Thoracic aorta (tissue), 2 donors: ENCODE measurements at regions not wholly inside any gene's neighbourhood (a gene's known extent, or its start where the extent isn't known, plus 50 kb on each side); places are given as distances from the start of the nearest gene placed in this dataset.

Experiments used
- ATAC-seq: fragments of 150-250 bp; one replicate; pipeline ENCODE4 v1.8.0; 2017; ENCODE audit warnings: low read depth; ENCODE audit not compliant: insufficient number of reproducible peaks, low FRiP score
- DNase-seq: peaks from one replicate; pipeline ENCODE4 v3.0.0-alpha.2; 2020; ENCODE audit warnings: low spot score
- H3K27ac ChIP-seq, 2 donors: fragments of 200-600 bp; sonication (generic); 1 replicate in 1 of 2; 2 replicates in 1 of 2; pipeline ENCODE4 v1.5.1; 2016; ENCODE audit warnings: mild to moderate bottlenecking in 2 of 2, moderate library complexity in 2 of 2
- H3K27me3 ChIP-seq: fragments of 200-600 bp; sonication (generic); replicated peaks from 2 replicates; pipeline ENCODE4 v1.6.0; 2016; ENCODE audit warnings: mild to moderate bottlenecking; ENCODE audit not compliant: insufficient read depth
- H3K36me3 ChIP-seq: fragments of 200-600 bp; sonication (generic); one replicate; pipeline ENCODE4 v1.5.1; 2016
- H3K4me1 ChIP-seq, 2 donors: fragments of 200-600 bp; sonication (generic); 1 replicate in 1 of 2; 2 replicates in 1 of 2; pipeline versions ENCODE4 v1.5.1 to v1.6.0; 2016; ENCODE audit warnings: low read depth in 2 of 2, mild to moderate bottlenecking in 1 of 2; ENCODE audit not compliant: control insufficient read depth in 1 of 2
- H3K4me3 ChIP-seq: fragments of 200-600 bp; sonication (generic); 2 replicates; pipeline ENCODE4 v1.5.1; 2016; ENCODE audit warnings: mild to moderate bottlenecking
- H3K9me3 ChIP-seq: fragments of 200-600 bp; sonication (generic); 2 replicates; pipeline ENCODE4 v1.5.1; 2016
- TF ChIP-seq, protein P1 (sequence below): fragments of 200-600 bp; sonication (generic); IDR thresholded peaks from one replicate; pipeline ENCODE4 v1.5.1; 2019; ENCODE audit warnings: antibody characterized with exemption

- Histone ChIP-seq H3K36me3 (no peaks in the 10 kb centered on the region), H3K4me3 (no peak overlapping the region), H3K27ac (no peak overlapping the region), H3K9me3 (no peaks in the 10 kb centered on the region), H3K27me3 (no peaks in the 10 kb centered on the region), H3K4me1 (no peaks in the 10 kb centered on the region)
- ATAC-seq (no peak), DNase-seq (no peak)
- TF ChIP-seq, protein P1, sequence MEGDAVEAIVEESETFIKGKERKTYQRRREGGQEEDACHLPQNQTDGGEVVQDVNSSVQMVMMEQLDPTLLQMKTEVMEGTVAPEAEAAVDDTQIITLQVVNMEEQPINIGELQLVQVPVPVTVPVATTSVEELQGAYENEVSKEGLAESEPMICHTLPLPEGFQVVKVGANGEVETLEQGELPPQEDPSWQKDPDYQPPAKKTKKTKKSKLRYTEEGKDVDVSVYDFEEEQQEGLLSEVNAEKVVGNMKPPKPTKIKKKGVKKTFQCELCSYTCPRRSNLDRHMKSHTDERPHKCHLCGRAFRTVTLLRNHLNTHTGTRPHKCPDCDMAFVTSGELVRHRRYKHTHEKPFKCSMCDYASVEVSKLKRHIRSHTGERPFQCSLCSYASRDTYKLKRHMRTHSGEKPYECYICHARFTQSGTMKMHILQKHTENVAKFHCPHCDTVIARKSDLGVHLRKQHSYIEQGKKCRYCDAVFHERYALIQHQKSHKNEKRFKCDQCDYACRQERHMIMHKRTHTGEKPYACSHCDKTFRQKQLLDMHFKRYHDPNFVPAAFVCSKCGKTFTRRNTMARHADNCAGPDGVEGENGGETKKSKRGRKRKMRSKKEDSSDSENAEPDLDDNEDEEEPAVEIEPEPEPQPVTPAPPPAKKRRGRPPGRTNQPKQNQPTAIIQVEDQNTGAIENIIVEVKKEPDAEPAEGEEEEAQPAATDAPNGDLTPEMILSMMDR: no peak
Measured at GRCh38 chr7:97470726-97471125, 261.2 kb upstream of the TAC1 start.

- no peaks in the 10 kb centered on the region for H3K4me1 ChIP-seq
- H3K27me3 ChIP-seq: no peaks in the 10 kb centered on the region
- ATAC-seq (no peak), DNase-seq (no peak)
- no peaks in the 10 kb centered on the region for H3K9me3 ChIP-seq
- no peak overlapping the region for H3K27ac ChIP-seq
- no peaks in the 10 kb centered on the region for H3K36me3 ChIP-seq
- TF ChIP-seq, protein P1: no peak
- H3K4me3 ChIP-seq: no peak overlapping the region
Measured at GRCh38 chr7:97471491-97471890, 260.4 kb upstream of the TAC1 start.

DNA sequence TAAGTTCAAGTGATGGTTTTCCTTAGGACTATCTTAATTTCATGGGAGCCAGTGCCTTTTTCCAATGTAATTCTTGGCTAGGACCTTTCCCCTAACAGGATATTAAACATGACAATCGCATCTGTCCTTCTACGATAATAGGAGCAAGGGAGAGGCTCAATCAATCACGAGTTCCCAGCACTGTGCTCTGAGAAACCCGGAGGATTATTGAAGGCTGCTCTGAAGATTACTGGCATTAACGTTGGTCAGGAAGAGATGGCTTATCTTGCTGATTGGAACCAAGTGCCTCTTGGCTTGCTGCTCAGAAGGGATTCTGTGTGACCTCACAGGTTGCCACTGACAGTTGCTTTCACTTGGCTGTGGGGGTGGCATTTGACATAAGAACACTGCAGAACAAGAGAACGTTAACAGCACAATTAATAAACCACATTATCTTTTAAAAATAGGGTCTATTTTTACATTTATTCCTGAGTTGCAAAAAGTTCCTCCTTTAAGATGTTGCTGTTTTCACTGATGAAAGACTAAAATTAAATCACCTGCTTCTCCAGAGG lies 252.1 kb upstream of the TAC1 start:
- DNase-seq: no peak
- ATAC-seq: no peak
- TF ChIP-seq, protein P1: no peak
- Histone ChIP-seq H3K27ac (no peak overlapping the region), H3K9me3 (no peaks in the 10 kb centered on the region), H3K4me3 (no peak overlapping the region), H3K27me3 (no peaks in the 10 kb centered on the region), H3K4me1 (no peaks in the 10 kb centered on the region), H3K36me3 (no peaks in the 10 kb centered on the region)

- ATAC-seq: no peak
- TF ChIP-seq, protein P1: no peak
Measured at GRCh38 chr7:97480772-97481390, 251.0 kb upstream of the TAC1 start.

GRCh38 chr7:97495487-97495886 lies 236.4 kb upstream of the TAC1 start:
- Histone ChIP-seq H3K27me3 (no peaks in the 10 kb centered on the region), H3K36me3 (no peaks in the 10 kb centered on the region), H3K27ac (no peak overlapping the region), H3K4me3 (no peak overlapping the region), H3K4me1 (no peaks in the 10 kb centered on the region), H3K9me3 (no peaks in the 10 kb centered on the region)
- DNase-seq: no peak
- TF ChIP-seq, protein P1: no peak
- ATAC-seq: no peak

More at GRCh38 chr7:97480772-97481390, 251.0 kb upstream of the TAC1 start:
- no peak overlapping the region for H3K27ac ChIP-seq
- H3K36me3 ChIP-seq: no peaks in the 10 kb centered on the region
- H3K4me3 ChIP-seq: no peak overlapping the region
- no peaks in the 10 kb centered on the region for H3K4me1 ChIP-seq
- DNase-seq: no peak
- H3K27me3 ChIP-seq: no peaks in the 10 kb centered on the region
- no peaks in the 10 kb centered on the region for H3K9me3 ChIP-seq
